Bronchial epithelial cell (primary cell): ENCODE measurements at regions not wholly inside any gene's neighbourhood (a gene's known extent, or its start where the extent isn't known, plus 50 kb on each side); places are given as distances from the start of the nearest gene placed in this dataset.
"Not testable (repeated sequence)": the region's sequence is repeated elsewhere in the genome, so short reads cannot be mapped to it uniquely, and the experiment has no call there.

Experiments used
- DNase-seq: peaks from one replicate; pipeline ENCODE4 v3.0.0-alpha.2; 2010; ENCODE audit warnings: low read depth
- FAIRE-seq: peaks from 2 replicates; lab custom pipeline; 2011; peaks lifted over from hg19 to GRCh38; lab: Jason Lieb, UNC
- H3K27me3 ChIP-seq: 2 replicates; pipeline ENCODE4 v1.5.1; 2011; ENCODE audit warnings: low read length; ENCODE audit not compliant: control insufficient read depth, insufficient read depth
- H3K36me3 ChIP-seq: 2 replicates; pipeline ENCODE4 v1.5.1; 2011; ENCODE audit warnings: low read length; ENCODE audit not compliant: control insufficient read depth, insufficient read depth
- H3K4me3 ChIP-seq: 2 replicates; pipeline ENCODE4 v1.5.1; 2011; ENCODE audit warnings: mild to moderate bottlenecking, low read depth, low read length, control low read depth
- TF ChIP-seq, protein P1 (sequence below): IDR thresholded peaks from 2 replicates; pipeline ENCODE4 v1.5.1; 2011; ENCODE audit warnings: mild to moderate bottlenecking, moderate library complexity, low read length, control low read depth, inconsistent platforms; ENCODE audit not compliant: insufficient read depth, severe bottlenecking

DNA sequence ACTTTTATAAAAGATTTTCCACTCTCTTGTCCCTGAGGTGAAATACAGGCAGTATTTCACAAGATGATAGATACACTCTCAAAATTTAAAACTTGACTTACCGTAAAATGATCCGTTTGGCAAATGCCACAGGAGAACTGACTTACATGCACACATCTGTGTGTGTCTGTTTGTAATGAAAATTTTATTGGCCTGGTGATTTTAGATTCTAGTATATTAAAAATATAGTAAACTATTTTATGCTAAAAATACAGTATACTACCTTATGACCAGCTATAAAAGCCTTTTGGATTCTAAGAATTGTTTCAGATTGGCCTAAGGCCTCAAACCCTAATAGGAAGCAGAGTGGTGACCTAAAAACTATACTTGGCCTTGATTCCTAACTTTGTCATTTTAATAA, 362.7 kb downstream of the IPMK start:
- TF ChIP-seq, protein P1, sequence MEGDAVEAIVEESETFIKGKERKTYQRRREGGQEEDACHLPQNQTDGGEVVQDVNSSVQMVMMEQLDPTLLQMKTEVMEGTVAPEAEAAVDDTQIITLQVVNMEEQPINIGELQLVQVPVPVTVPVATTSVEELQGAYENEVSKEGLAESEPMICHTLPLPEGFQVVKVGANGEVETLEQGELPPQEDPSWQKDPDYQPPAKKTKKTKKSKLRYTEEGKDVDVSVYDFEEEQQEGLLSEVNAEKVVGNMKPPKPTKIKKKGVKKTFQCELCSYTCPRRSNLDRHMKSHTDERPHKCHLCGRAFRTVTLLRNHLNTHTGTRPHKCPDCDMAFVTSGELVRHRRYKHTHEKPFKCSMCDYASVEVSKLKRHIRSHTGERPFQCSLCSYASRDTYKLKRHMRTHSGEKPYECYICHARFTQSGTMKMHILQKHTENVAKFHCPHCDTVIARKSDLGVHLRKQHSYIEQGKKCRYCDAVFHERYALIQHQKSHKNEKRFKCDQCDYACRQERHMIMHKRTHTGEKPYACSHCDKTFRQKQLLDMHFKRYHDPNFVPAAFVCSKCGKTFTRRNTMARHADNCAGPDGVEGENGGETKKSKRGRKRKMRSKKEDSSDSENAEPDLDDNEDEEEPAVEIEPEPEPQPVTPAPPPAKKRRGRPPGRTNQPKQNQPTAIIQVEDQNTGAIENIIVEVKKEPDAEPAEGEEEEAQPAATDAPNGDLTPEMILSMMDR = no peak
- DNase-seq (no peak), FAIRE-seq (no peak)
- no peaks in the 10 kb centered on the region for H3K27me3 ChIP-seq
- H3K4me3 ChIP-seq = no peak overlapping the region
- H3K36me3 ChIP-seq = no peaks in the 10 kb centered on the region

- FAIRE-seq = no peak
- no peak overlapping the region for H3K4me3 ChIP-seq
- TF ChIP-seq, protein P1 = no peak
- no peaks in the 10 kb centered on the region for H3K36me3 ChIP-seq
- DNase-seq = peak; percentile 53
- no peaks in the 10 kb centered on the region for H3K27me3 ChIP-seq
These were observed 369.5 kb downstream of the IPMK start for GRCh38 chr10:57898231-57898630.

DNA sequence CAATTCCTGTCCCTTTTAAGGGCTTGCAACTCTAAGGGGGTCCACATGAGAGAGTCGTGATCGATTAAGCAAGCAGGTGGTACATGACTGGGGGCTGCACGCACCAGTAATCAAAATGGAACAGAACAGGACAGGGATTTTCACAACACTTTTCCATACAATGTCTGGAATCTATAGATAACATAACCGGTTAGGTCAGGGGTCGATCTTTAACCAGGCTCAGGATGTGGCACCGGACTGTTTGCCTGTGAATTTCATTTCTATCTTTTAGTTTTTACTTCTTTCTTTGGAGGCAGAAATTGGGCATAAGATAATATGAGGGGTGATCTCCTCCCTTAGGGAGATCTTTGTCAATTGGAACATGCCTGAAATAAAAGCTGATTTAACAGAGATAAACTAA, 370.1 kb downstream of the IPMK start:
- Histone ChIP-seq H3K27me3 (no peaks in the 10 kb centered on the region), H3K4me3 (no peak overlapping the region), H3K36me3 (no peaks in the 10 kb centered on the region)
- TF ChIP-seq, protein P1 = no peak
- DNase-seq = no peak
- FAIRE-seq = no peak

DNA sequence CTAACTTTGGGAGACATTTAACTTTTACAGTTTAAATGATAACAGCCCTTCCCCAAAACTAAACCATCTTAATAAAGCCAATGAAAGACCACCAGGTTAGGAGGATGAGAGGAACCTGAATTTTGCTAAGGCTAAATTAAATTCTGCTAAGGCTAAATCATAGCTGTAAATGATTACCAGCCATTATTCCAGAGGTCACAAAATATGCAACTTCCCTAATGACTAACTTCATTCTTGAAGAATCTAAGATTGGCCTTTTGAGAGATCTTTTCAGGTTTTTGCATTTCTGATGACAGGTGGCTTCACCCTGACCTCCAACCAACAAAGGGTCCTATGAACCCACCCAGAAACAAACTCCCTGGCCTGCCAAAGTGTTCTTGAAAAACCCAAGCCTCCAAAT, 373.3 kb downstream of the IPMK start:
- Histone ChIP-seq H3K4me3 (no peak overlapping the region), H3K27me3 (no peaks in the 10 kb centered on the region), H3K36me3 (no peaks in the 10 kb centered on the region)
- FAIRE-seq (no peak), DNase-seq (no peak)
- TF ChIP-seq, protein P1 = no peak

DNA sequence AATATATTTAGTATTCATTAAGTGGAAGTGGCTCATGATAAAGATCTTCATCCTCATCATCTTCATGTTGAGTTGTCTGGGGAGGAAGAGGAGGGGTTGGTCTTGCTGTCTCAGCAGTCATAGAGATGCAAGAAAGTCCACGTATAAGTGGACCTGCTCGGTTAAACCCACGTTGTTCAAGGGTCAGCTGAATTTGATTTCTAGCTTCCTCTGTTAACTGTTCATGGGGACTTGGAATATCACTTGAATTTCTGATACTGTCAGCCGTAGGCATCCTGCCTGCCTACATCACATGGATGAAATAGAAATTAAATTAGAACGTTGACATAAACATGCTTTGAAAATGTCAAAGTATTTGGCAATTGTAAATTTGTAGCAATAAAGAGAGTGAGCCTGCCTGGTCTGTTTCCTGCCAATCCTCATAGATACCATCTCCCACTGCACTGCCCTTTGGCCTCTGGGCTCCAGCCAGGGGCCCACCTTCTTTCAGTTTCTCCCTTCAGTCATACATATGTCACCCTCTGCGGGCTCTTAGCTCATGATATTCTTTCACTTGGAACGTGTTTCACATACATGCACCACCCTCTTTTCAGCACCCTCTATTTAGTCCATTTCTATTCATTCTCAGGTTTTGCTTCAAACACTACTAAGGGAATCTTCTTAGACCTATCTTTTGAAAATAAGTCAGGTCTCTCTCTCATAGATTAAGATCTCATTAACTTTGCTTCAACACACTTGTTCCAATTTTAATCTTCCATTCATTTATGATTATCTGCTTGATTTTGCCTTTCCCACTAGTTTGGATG, 376.3 kb downstream of the IPMK start:
- no peak overlapping the region for H3K4me3 ChIP-seq
- no peak for DNase-seq
- no peak for FAIRE-seq
- no peaks in the 10 kb centered on the region for H3K36me3 ChIP-seq
- H3K27me3 ChIP-seq = no peaks in the 10 kb centered on the region
- TF ChIP-seq, protein P1 = no peak

- no peak for DNase-seq
- no peak for FAIRE-seq
- H3K36me3 ChIP-seq = no peaks in the 10 kb centered on the region
- H3K4me3 ChIP-seq = no peak overlapping the region
- TF ChIP-seq, protein P1 = no peak
- H3K27me3 ChIP-seq = no peaks in the 10 kb centered on the region
These were observed 377.0 kb downstream of the IPMK start for GRCh38 chr10:57890691-57891090.

DNA sequence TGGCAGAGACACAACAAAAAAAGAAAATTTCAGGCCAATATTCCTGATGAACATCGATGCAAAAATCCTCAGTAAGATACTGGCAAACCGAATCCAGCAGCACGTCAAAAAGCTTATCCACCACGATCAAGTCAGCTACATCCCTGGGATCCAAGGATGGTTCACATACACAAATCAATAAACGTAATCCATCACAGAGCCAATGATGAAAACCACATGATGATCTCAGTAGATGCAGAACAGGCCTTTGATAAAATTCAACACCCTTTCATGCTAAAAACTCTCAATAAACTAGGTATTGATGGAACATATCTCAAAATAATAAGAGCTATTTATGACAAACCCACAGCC, 382.1 kb downstream of the IPMK start:
- not testable (repeated sequence) for FAIRE-seq, DNase-seq, H3K36me3 ChIP-seq, H3K4me3 ChIP-seq, H3K27me3 ChIP-seq
